ENCODE measurements at regions not wholly inside any gene's neighbourhood (a gene's known extent, or its start where the extent isn't known, plus 50 kb on each side); places are given as distances from the start of the nearest gene placed in this dataset.
"Not testable (repeated sequence)": the region's sequence is repeated elsewhere in the genome, so short reads cannot be mapped to it uniquely, and the experiment has no call there.

- Histone ChIP-seq H3K36me3 (no peaks in the 10 kb centered on the region), H3K4me1 (peaks cover 5% of the 10 kb centered on the region), H3K27me3 (ENCODE audit: low read depth) (peaks cover 40% of the 10 kb centered on the region), H3K4me3 (no peak overlapping the region), H3K9me3 (replicated peaks) (no peaks in the 10 kb centered on the region), H3K27ac (replicated peaks) (peak overlapping the region; percentile 51)
- TF ChIP-seq CTCF (IDR thresholded peaks at IDR 0.05; ENCODE audit: borderline replicate concordance), result no peak
- intact Hi-C loops (cut with micrococcal nuclease), result no loop called here
- DNase-seq, result peak; percentile 40
Measured at GRCh38 chr20:58039274-58040092, 189.0 kb downstream of the ANKRD60 start.

- intact Hi-C loops (cut with micrococcal nuclease), result no loop called here
- H3K27ac ChIP-seq (replicated peaks), result no peak overlapping the region
Measured at GRCh38 chr20:58038123-58038654, 190.3 kb downstream of the ANKRD60 start.

GRCh38 chr20:58037631-58038030 lies 190.8 kb downstream of the ANKRD60 start:
- Histone ChIP-seq H3K27me3 (ENCODE audit: low read depth) (peaks cover 35% of the 10 kb centered on the region), H3K4me3 (no peak overlapping the region), H3K9me3 (replicated peaks) (peaks cover 5% of the 10 kb centered on the region), H3K4me1 (no peaks in the 10 kb centered on the region), H3K36me3 (no peaks in the 10 kb centered on the region), H3K27ac (replicated peaks) (no peak overlapping the region)
- no peak for TF ChIP-seq CTCF (IDR thresholded peaks at IDR 0.05; ENCODE audit: borderline replicate concordance)
- no peak for DNase-seq
- intact Hi-C loops (cut with micrococcal nuclease), result no loop called here

More at GRCh38 chr20:58038123-58038654, 190.3 kb downstream of the ANKRD60 start:
- H3K4me3 ChIP-seq, result no peak overlapping the region
- TF ChIP-seq CTCF (IDR thresholded peaks at IDR 0.05; ENCODE audit: borderline replicate concordance), result no peak
- no peak for DNase-seq
- peaks cover 35% of the 10 kb centered on the region for H3K27me3 ChIP-seq (ENCODE audit: low read depth)
- peaks cover 4% of the 10 kb centered on the region for H3K4me1 ChIP-seq
- peaks cover 5% of the 10 kb centered on the region for H3K9me3 ChIP-seq (replicated peaks)
- H3K36me3 ChIP-seq, result no peaks in the 10 kb centered on the region

- Histone ChIP-seq H3K27ac (replicated peaks) (no peak overlapping the region), H3K4me3 (no peak overlapping the region), H3K4me1 (no peaks in the 10 kb centered on the region), H3K36me3 (no peaks in the 10 kb centered on the region), H3K9me3 (replicated peaks) (peaks cover 5% of the 10 kb centered on the region), H3K27me3 (ENCODE audit: low read depth) (peaks cover 57% of the 10 kb centered on the region)
- DNase-seq, result no peak
- intact Hi-C loops (cut with micrococcal nuclease), result no loop called here
- no peak for TF ChIP-seq CTCF (IDR thresholded peaks at IDR 0.05; ENCODE audit: borderline replicate concordance)
Measured at GRCh38 chr20:58033026-58033536, 195.4 kb downstream of the ANKRD60 start.

- Histone ChIP-seq H3K27ac (replicated peaks) (no peak overlapping the region), H3K9me3 (replicated peaks) (peaks cover 5% of the 10 kb centered on the region), H3K36me3 (no peaks in the 10 kb centered on the region), H3K4me1 (no peaks in the 10 kb centered on the region), H3K27me3 (ENCODE audit: low read depth) (peaks cover 54% of the 10 kb centered on the region), H3K4me3 (no peak overlapping the region)
- no peak for TF ChIP-seq CTCF (IDR thresholded peaks at IDR 0.05; ENCODE audit: borderline replicate concordance)
- no peak for DNase-seq
- intact Hi-C loops (cut with micrococcal nuclease), result no loop called here
Measured at GRCh38 chr20:58032599-58032998, 195.9 kb downstream of the ANKRD60 start.

- H3K27ac ChIP-seq (replicated peaks); H3K36me3 ChIP-seq; H3K4me3 ChIP-seq; DNase-seq; H3K4me1 ChIP-seq; intact Hi-C loops (cut with micrococcal nuclease); H3K9me3 ChIP-seq (replicated peaks): not testable (repeated sequence)
- peaks cover 55% of the 10 kb centered on the region for H3K27me3 ChIP-seq (ENCODE audit: low read depth)
Measured at GRCh38 chr20:58031350-58031749, 197.1 kb downstream of the ANKRD60 start.

Measured in left ventricle myocardium inferior (tissue), 1 donor.